HFF-Myc (cell line): ENCODE measurements at regions not wholly inside any gene's neighbourhood (a gene's known extent, or its start where the extent isn't known, plus 50 kb on each side); places are given as distances from the start of the nearest gene placed in this dataset.
"Not testable (repeated sequence)": the region's sequence is repeated elsewhere in the genome, so short reads cannot be mapped to it uniquely, and the experiment has no call there.

Experiments
- DNase-seq: peaks from one replicate; pipeline ENCODE4 v3.0.0-alpha.2; 2011; ENCODE audit warnings: low read depth; ENCODE audit errors: extremely low read depth
- H3K4me3 ChIP-seq: replicated peaks from 2 replicates; pipeline ENCODE4 v1.5.1; 2011; ENCODE audit warnings: low read depth, mild to moderate bottlenecking, control low read depth, low read length
- CTCF ChIP-seq: IDR thresholded peaks from 2 replicates; pipeline ENCODE4 v1.5.1; 2012; ENCODE audit warnings: mild to moderate bottlenecking, low read depth, low read length, control low read depth; ENCODE audit errors: missing control alignments

GRCh38 chr3:109687626-109688025, 350.3 kb upstream of the DPPA4 start:
- no peak overlapping the region for H3K4me3 ChIP-seq
- TF ChIP-seq CTCF = no peak
- DNase-seq = no peak

- no peak overlapping the region for H3K4me3 ChIP-seq
- no peak for TF ChIP-seq CTCF
- no peak for DNase-seq
Observed at GRCh38 chr3:109696932-109697331, 359.6 kb upstream of the DPPA4 start.

GRCh38 chr3:109702252-109702651, 364.9 kb upstream of the DPPA4 start:
- DNase-seq = no peak
- TF ChIP-seq CTCF = no peak
- H3K4me3 ChIP-seq = no peak overlapping the region

GRCh38 chr3:109702976-109703375, 365.6 kb upstream of the DPPA4 start:
- DNase-seq = no peak
- TF ChIP-seq CTCF = no peak
- H3K4me3 ChIP-seq = no peak overlapping the region

- not testable (repeated sequence) for H3K4me3 ChIP-seq, DNase-seq
Observed at GRCh38 chr3:109705133-109705532, 367.8 kb upstream of the DPPA4 start.

- H3K4me3 ChIP-seq = no peak overlapping the region
- no peak for TF ChIP-seq CTCF
- DNase-seq = no peak
Observed at GRCh38 chr3:109707617-109708016, 370.3 kb upstream of the DPPA4 start.

- H3K4me3 ChIP-seq = no peak overlapping the region
- no peak for TF ChIP-seq CTCF
- no peak for DNase-seq
Observed at GRCh38 chr3:109713288-109713687, 375.9 kb upstream of the DPPA4 start.
